NCI-H82 treated with DMSO at 0.1 percent for 48 hours (cell line): ENCODE measurements at regions not wholly inside any gene's neighbourhood (a gene's known extent, or its start where the extent isn't known, plus 50 kb on each side); places are given as distances from the start of the nearest gene placed in this dataset.

Source experiments
- DNase-seq: peaks from one replicate; lab custom pipeline; 2025; ENCODE audit not compliant: unreplicated experiment; lab: John Stamatoyannopoulos, UW

- no peak for DNase-seq
Observed at GRCh38 chr10:31754803-31755624, 173.6 kb downstream of the ARHGAP12 start.

GRCh38 chr10:31753681-31754080 lies 174.9 kb downstream of the ARHGAP12 start:
- DNase-seq = no peak

GRCh38 chr10:31752170-31752569 lies 176.5 kb downstream of the ARHGAP12 start:
- no peak for DNase-seq

- DNase-seq = no peak
Observed at GRCh38 chr10:31751738-31752080, 176.9 kb downstream of the ARHGAP12 start.

GRCh38 chr10:31751051-31751737 lies 177.4 kb downstream of the ARHGAP12 start:
- no peak for DNase-seq

GRCh38 chr10:31749981-31750840 lies 178.4 kb downstream of the ARHGAP12 start:
- peak; percentile 35 for DNase-seq

DNA sequence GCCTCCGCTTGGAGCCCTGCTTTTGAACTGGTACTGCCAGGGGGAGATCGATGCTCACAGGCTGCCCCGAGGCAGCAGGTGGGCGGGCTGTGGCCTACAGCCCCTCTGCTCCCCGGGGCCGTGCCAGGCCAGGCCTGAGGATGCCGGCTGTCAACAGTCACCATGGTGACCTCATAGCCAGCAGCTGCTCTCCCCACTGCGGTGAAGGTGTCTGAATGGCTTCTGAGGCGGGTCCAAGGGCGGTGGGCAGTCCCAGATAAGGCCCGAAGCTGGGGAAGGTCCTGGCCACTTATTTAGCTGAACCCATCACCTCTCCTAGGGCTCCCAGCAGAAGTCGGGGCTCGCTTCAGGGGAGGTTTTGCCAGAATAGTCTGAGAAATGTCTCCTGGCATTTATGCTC lies 179.3 kb downstream of the ARHGAP12 start:
- DNase-seq = no peak

GRCh38 chr10:31745612-31746376 lies 182.8 kb downstream of the ARHGAP12 start:
- no peak for DNase-seq

DNA sequence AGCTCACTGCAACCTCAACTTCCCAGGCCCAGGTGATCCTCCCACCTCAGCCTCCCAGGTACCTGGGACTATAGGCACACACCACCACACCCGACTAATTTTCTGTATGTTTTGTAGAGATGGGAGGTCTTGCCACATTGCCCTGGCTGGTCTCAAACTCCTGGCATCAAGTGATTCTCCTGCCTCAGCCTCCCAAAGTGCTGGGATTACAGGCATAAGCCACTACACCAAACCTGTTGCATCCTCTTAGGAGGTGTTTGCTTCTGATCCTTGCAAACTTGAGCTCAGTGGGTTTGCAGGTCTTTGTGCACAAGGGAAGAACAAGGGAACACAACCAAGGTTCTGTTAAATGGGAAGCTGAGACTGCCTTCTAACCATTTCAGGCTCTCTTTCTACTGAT lies 184.6 kb downstream of the ARHGAP12 start:
- no peak for DNase-seq

DNA sequence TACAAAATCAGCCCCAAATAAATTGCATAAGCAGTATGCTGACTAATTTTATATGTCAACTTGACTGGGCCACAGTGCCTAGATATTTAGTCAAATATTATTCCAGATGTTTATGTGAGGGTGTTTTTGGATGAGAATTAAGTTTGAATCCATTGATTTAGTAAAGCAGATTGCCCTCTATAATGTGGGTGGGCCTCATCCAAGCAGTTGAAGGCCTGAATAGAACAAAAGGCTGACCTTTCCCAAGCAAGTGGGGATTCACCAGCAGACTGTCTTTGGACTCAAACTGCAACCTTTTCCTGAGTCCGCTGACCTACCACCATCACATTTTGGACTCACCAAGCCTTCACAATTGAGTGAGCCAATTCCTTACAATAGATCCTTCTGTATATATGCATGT lies 186.4 kb downstream of the ARHGAP12 start:
- DNase-seq = no peak

- no peak for DNase-seq
Observed at GRCh38 chr10:31741473-31741872, 187.2 kb downstream of the ARHGAP12 start.

DNA sequence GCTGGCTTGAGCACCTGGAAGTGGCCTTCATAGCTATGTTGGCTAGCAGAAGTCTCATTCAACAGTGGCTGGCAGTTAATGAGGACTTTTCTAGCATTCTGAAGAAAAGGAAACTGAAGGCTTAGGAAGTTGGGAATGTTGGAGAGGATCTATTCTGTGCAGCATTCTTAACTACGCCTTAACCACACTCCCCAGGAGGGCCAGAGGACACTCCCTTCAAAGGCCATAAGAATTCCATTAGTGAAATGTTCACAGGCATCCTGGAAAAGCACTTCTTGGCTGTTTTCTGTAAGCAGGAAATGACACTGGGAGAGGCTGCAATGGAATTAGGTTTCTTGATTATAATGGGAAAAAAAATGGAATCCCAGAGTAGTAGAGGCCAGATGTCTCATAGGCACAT lies 188.9 kb downstream of the ARHGAP12 start:
- DNase-seq = no peak

- DNase-seq = no peak
Observed at GRCh38 chr10:31739146-31739545, 189.5 kb downstream of the ARHGAP12 start.

GRCh38 chr10:31731711-31732110 lies 196.9 kb downstream of the ARHGAP12 start:
- no peak for DNase-seq

DNA sequence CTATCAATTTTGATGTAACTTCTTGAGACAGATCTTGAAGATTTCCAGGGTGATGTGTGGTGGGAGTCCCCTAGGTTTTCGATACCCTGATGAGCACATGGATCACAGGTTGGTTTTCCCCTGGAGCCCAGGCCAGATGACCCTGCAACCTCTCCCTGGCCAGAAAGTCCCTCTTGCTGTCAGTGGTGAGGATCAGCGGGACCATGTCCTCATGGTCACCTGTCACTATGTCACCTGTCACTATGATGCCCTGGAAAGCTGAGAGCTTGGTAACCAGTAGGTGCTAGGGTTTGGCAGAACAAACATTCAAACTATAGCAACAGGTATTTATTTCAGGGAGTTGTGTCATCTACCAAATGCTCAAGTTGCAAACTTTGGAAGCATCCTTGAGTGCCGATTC lies 197.9 kb downstream of the ARHGAP12 start:
- DNase-seq = no peak

DNA sequence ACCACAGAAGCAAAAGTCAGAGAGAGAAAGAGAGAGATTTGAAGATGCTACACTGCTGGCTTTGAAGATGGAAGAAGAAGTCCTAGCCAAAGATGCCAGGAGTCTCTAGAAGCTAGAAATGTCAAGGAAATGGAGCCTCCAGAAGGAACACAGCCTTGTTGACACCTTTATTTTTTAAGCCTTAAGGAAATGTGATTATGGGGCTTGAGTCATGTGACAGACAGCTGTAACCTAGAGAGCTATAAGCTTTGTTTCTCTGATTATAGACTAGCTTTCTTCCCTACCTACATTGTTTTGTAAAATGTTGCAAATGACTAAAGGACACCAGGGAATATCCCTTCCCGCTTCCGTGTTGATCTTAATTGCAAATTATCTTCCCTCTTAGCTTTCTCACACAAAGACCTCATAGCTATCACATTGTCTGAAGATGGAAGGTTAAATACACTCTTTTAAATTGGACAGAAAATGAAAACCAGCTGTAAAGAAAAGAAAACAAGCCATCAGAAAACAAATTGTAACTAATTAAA lies 199.9 kb downstream of the ARHGAP12 start:
- no peak for DNase-seq

DNA sequence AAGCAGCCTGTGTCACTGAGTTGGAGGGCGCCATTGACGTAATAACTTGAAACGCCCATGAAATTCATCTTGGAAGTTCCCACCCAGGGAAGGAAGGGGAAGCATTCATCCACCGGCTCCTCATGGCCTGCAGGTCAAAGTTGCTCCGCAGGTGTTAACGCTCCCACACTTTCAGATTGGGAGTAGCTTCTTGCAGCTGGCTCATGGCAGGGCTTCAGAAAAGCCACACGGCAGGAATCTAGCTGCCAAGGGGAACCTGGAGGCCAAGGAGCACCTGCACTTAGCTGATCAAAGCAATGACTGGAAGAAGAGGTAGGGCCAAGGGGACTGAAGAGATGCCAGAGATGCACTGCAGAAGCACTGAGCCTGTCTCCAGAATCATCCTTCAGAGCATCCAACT lies 203.2 kb downstream of the ARHGAP12 start:
- DNase-seq = no peak

DNA sequence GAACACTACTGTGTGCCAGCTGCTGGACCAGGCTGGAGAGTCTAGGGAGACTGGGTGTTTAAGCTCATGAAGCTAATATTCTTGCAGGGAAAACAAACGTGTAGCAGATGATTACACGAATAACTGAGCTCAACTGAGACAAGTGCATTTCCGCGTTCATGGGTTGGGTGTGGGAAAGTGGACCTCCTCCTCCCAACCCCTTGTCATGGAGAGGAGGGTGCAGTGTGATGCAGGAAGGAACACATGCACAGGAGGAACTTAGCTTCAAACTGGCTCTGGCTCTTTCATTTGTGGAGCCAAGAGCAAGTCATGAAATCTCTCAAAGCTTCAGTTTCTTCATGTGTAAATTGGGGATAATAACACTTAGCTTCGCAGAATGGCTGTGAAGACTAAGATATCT lies 204.3 kb downstream of the ARHGAP12 start:
- DNase-seq = no peak

DNA sequence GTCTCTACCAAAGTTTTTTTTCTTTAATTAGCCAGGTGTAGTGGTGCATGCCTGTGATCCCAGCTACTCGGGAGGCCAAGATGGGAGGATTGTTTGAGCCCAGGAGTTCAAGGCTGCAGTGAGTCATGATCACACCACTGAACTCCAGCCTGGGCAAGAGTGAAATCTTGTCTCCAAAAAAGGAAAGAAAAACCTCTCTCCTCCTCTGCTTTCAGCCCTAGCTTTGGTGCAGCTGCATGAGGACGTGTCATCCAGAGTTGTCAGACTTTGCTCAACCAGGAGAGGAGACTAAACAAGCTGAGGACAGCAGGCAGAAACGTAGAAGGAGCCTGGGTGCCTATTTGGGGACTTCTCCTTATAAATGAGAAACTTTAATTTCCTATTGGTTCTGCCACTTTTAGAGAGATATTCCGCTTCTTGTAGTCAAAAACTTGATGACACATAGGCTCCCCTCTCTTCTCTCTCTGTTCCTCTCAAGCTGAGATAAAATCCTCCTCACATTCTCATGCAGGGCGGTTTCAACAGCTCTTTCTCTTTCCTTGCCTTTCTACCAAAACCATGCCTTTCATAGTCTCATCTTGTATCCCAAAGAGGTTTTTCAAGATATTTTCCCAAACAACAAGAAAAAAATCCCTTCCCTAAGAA lies 205.4 kb downstream of the ARHGAP12 start:
- DNase-seq = no peak

- peak; percentile 15 for DNase-seq
Observed at GRCh38 chr10:31721096-31721495, 207.5 kb downstream of the ARHGAP12 start.
